ENCODE measurements at regions not wholly inside any gene's neighbourhood (a gene's known extent, or its start where the extent isn't known, plus 50 kb on each side); places are given as distances from the start of the nearest gene placed in this dataset.

DNA sequence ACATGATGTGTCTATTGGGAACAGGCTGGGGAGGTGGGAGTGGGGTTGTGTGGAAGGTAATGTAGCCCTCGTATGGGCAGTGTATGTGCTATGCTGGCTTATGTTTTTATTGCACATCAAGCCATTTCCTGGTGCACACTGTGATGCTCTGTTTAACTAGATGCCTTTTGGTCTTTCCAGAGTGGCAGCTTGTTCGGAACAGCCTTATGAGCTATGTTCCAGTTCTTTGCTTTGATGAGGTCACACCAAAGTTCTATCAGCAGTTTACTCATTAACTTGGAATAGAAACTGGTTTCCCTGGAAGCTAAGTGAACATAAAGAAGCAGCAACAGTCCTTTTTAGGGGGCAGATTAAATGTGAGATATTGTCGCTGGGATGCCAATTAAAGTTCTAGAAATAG, 133.9 kb downstream of the DIPK2A start:
- TF ChIP-seq, protein P1, sequence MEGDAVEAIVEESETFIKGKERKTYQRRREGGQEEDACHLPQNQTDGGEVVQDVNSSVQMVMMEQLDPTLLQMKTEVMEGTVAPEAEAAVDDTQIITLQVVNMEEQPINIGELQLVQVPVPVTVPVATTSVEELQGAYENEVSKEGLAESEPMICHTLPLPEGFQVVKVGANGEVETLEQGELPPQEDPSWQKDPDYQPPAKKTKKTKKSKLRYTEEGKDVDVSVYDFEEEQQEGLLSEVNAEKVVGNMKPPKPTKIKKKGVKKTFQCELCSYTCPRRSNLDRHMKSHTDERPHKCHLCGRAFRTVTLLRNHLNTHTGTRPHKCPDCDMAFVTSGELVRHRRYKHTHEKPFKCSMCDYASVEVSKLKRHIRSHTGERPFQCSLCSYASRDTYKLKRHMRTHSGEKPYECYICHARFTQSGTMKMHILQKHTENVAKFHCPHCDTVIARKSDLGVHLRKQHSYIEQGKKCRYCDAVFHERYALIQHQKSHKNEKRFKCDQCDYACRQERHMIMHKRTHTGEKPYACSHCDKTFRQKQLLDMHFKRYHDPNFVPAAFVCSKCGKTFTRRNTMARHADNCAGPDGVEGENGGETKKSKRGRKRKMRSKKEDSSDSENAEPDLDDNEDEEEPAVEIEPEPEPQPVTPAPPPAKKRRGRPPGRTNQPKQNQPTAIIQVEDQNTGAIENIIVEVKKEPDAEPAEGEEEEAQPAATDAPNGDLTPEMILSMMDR (IDR thresholded peaks at IDR 0.05): no peak
- TF ChIP-seq POLR2A (IDR thresholded peaks at IDR 0.05): no peak

All from body of pancreas (tissue), 4 donors.